ENCODE measurements at regions not wholly inside any gene's neighbourhood (a gene's known extent, or its start where the extent isn't known, plus 50 kb on each side); places are given as distances from the start of the nearest gene placed in this dataset.

DNA sequence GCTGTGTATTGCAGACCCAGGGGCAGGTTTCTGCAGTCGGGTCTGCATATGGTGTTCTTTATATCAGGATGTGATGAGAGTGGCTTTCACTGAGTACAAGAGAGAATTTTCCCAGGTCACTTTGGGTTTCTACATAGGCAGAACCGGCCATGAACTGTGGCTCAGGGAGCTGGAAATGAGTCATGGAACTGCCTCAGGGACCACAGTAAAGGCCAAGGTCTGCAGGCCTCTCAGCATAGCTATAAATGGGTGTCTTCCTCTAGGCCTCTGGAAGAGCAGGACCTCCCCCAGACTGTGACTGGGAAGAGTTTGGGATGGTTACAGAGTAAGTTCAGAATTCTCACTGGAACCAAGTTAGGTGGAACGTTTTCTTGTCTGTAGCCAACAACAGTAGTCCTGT lies 51.8 kb upstream of the ZNF681 start:
- H3K4me3 ChIP-seq (ENCODE audit: low read length), result no peak overlapping the region
- no peak for DNase-seq (ENCODE audit: low read depth)
- TF ChIP-seq, protein P1, sequence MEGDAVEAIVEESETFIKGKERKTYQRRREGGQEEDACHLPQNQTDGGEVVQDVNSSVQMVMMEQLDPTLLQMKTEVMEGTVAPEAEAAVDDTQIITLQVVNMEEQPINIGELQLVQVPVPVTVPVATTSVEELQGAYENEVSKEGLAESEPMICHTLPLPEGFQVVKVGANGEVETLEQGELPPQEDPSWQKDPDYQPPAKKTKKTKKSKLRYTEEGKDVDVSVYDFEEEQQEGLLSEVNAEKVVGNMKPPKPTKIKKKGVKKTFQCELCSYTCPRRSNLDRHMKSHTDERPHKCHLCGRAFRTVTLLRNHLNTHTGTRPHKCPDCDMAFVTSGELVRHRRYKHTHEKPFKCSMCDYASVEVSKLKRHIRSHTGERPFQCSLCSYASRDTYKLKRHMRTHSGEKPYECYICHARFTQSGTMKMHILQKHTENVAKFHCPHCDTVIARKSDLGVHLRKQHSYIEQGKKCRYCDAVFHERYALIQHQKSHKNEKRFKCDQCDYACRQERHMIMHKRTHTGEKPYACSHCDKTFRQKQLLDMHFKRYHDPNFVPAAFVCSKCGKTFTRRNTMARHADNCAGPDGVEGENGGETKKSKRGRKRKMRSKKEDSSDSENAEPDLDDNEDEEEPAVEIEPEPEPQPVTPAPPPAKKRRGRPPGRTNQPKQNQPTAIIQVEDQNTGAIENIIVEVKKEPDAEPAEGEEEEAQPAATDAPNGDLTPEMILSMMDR (conservative IDR thresholded peaks at IDR 0.05; ENCODE audit: low read depth, low read length), result no peak

Measured in retinal pigment epithelial cell (primary cell).